ENCODE measurements at regions not wholly inside any gene's neighbourhood (a gene's known extent, or its start where the extent isn't known, plus 50 kb on each side); places are given as distances from the start of the nearest gene placed in this dataset.
A peak's percentile ranks its signal among the peaks of the same experiment; 100 is the strongest.

DNA sequence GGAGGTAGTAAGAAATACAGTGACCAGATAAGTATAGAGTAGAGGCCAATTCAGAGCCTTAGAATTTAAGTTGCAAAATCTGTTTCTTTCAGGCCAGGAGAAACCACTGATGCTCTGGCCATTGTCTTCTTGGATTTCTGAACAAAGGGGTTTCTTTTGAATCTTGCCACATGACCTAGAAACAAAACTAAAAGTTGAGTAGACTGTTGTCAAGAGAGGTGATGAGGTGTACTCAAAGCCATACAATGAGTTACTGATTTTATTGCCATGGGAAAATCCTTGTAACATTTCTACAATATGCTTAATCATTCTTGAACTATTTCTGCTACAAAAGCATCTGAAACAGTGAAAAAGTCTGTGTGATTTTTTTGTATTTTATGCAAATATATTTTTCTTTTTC, 881.3 kb downstream of the CDH11 start:
- DNase-seq (ENCODE audit: low read depth) = no peak

- peak; percentile 2 for DNase-seq (ENCODE audit: low read depth)
Observed at GRCh38 chr16:64238571-64238970, 883.3 kb downstream of the CDH11 start.

GRCh38 chr16:64236316-64236715, 885.5 kb downstream of the CDH11 start:
- DNase-seq (ENCODE audit: low read depth) = no peak

DNA sequence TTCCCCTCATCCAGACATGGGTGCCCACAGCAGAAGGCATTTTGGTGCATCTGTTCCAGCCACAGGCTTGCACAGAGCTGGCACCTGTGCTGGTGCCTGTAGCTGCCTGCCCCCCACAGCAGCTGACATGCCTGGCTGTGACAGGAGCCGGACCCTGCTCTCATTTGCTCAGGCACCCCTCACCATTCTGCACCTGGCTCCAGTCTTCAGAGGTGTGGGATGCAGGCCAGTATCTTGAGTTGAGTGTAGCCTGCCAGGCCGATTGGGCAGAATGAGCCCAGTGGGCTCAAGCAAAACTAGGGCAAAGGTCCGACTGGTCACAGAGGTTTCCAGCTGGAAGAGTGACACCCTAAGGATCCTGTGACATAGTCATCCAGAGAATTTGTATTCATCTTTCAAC, 887.7 kb downstream of the CDH11 start:
- DNase-seq (ENCODE audit: low read depth) = no peak

DNA sequence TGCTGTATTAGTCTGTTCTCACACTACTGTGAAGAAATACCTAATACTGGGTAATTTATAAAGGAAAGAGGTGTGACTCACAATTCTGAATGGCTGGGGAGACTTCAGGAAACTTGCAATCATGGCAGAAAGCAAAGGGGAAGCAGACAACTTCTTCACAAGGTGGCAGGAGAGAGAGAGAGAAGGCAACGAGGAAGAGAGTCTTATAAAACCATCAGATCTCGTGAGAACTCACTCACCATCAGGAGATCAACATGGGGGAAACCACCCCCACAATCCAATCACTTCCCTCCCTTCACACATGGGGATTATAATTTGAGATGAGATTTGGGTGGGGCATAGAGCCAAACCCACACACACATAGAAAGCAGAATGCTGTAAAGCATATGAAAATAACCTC, 896.2 kb downstream of the CDH11 start:
- DNase-seq (ENCODE audit: low read depth) = no peak

DNA sequence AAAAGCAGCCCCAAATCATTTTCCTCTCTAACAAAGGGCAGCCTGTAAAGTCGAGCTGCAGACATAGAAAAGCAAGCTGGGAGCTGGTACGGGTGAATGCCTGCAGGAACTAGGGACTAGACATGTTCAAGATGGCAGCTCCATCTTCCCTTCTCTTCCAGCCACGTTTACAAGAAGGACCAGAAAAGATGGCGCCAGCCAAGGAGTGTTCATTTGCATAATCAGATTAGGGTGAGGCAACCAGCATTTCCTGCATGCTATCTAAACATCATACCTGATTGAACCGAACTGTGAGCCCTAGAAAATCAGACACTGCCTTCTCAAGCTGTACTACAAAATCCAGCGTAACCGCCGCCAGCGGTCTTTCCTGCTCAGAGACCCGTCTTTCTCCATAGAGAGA, 896.8 kb downstream of the CDH11 start:
- no peak for DNase-seq (ENCODE audit: low read depth)

GRCh38 chr16:64217789-64218535, 903.9 kb downstream of the CDH11 start:
- DNase-seq (ENCODE audit: low read depth) = no peak

GRCh38 chr16:64215730-64216129, 906.1 kb downstream of the CDH11 start:
- DNase-seq (ENCODE audit: low read depth) = no peak

DNA sequence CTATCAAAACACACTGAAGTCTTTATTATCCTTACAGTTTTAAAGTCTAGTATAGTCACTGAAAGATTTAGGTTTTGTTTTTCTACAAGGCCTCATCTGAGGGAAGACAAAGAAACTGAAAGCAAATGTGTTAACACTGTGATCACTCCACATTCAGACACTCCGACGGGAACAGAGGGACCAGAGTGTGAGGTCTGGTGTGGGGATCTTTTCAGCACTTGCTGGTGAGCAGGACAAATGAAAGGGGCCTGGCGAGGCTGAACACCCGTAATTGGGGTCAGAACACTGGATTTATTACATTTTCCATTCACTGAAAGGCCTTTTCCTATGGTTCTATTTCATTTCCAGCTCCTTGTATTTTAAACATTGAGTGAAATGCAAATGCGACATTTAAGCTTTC, 910.5 kb downstream of the CDH11 start:
- peak; percentile 3 for DNase-seq (ENCODE audit: low read depth)

- no peak for DNase-seq (ENCODE audit: low read depth)
Observed at GRCh38 chr16:64206862-64207261, 915.0 kb downstream of the CDH11 start.

DNA sequence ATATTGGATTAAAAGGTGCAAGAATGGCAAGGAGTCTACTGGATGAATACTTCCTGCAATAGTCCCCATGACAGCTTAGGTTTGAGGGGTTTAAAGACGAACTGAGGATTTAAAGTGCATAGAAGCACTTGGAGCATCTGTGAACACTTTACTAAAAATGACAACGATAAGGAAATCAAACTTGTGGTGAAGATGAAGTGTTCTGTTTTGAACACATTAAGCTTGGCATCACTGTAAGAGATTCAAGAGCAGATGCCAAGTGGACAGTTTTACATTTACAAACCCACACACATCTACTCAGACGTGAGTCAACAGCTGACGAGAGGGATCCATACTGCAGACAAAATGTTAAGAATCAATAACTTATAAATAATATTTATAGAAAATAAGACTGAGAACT, 918.7 kb downstream of the CDH11 start:
- no peak for DNase-seq (ENCODE audit: low read depth)

- no peak for DNase-seq (ENCODE audit: low read depth)
Observed at GRCh38 chr16:64202571-64202970, 919.3 kb downstream of the CDH11 start.

DNA sequence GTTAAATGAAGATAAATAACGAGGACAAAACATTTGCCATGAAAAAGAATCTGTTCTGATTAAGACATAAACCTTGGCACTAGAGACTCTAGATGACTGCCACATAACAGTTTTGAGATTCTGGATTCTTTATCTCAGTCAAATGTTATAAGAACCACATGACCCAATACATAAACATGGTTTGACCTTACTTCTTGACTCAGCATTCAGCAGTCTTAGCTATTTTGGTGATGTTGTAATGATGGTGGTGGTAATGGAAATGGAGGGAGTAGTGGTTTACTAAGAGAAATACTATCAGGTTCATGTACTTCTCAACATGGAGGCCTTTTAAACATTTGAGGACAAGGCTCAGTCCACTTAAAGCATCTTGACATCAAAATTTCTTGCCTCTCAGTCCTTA, 925.4 kb downstream of the CDH11 start:
- no peak for DNase-seq (ENCODE audit: low read depth)

DNA sequence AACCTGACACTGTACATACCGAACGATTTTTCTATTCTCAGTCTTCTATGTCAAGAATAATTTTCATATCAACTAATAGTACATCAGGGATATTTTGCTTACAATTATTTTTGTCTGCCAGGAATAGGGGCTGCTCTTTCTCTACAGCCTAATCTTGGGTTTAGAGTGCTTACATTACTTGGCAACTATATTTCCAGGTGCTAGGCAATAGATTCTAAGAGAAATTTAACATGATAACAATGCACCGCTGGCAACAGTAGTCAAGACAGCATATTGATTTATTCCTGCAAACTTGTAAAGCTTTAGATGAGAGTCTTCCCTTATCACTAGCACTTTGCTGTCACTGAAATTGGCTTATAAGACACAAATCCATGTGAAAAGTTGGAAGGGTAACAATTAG, 935.9 kb downstream of the CDH11 start:
- DNase-seq (ENCODE audit: low read depth) = no peak

GRCh38 chr16:64184156-64184555, 937.7 kb downstream of the CDH11 start:
- no peak for DNase-seq (ENCODE audit: low read depth)

- no peak for DNase-seq (ENCODE audit: low read depth)
Observed at GRCh38 chr16:64182985-64183384, 938.9 kb downstream of the CDH11 start.

GRCh38 chr16:64181271-64181925, 940.5 kb downstream of the CDH11 start:
- DNase-seq (ENCODE audit: low read depth) = no peak

DNA sequence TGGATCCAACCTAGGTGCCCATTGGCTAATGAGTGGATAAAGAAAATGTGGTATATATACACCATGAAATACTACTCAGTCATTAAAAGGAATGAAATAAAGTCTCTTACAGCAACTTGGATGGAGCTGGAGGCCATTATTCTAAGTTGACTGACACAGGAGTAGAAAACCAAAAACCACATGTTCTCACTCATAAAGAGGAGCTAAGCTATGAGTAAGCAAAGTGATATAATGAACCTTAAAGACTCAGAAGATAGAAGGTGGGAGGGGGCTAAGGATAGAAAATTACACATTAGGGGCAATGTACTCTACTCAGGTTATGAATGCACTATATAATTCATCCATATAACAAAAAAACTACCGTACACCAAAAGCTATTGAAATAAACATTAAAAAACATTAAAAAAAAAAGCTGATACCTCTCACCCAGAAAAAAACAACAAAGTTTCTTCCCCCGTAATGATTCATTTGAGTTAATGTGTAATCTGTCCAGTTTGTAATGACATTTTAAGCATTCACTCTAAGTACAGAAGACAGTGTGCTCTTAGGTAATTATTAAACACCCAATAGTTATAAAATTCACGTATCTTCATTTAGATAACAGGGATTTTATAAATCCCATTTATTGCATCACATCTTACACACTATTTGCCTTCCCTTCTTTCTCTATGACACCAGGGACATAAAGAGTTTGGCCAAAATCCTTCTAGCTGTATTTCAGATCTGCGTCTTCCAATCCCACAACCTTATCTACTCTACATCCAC, 941.5 kb downstream of the CDH11 start:
- no peak for DNase-seq (ENCODE audit: low read depth)

DNA sequence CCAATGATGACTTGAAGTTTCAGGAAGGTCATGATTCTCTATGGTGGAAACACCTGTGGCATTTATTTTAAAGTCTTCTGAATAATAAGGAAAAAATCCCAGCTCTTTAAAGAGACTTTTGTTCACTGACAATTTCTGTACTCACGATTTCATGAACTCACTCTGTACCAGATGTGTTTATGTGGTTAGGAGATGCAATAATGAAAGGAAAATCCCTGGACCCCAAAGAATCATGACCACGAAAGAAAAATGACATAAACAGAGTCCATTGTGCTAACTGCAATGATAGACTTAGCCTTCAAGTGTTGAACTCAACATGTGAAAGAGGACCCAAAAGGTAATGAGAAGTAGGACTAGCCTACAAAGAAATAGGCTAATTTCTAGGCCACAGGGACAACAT, 947.5 kb downstream of the CDH11 start:
- DNase-seq (ENCODE audit: low read depth) = no peak

GRCh38 chr16:64172652-64173051, 949.2 kb downstream of the CDH11 start:
- no peak for DNase-seq (ENCODE audit: low read depth)

GRCh38 chr16:64172226-64172625, 949.6 kb downstream of the CDH11 start:
- no peak for DNase-seq (ENCODE audit: low read depth)

GRCh38 chr16:64171632-64172031, 950.2 kb downstream of the CDH11 start:
- no peak for DNase-seq (ENCODE audit: low read depth)

GRCh38 chr16:64168371-64168770, 953.5 kb downstream of the CDH11 start:
- DNase-seq (ENCODE audit: low read depth) = no peak
